HepG2 (cell line): ENCODE measurements at regions not wholly inside any gene's neighbourhood (a gene's known extent, or its start where the extent isn't known, plus 50 kb on each side); places are given as distances from the start of the nearest gene placed in this dataset.

Source experiments
- ATAC-seq: fragments of 200-7000 bp; cut with Tn5 transposase; 3 replicates; pipeline ENCODE4 v1.9.1; 2020; ENCODE audit warnings: mild to moderate bottlenecking, moderate library complexity
- BruUV-seq: library from RNA; stranded (reverse); fragments of 400-500 nt; replicated peaks from 2 replicates; lab custom pipeline; 2021; lab: Mats Ljungman, UMichigan
- CTCF ChIA-PET: fragments of 300-600 bp; formaldehyde crosslinking; extraction: SDS; loops from one replicate; lab custom pipeline; 2021; ENCODE audit warnings: low total read pairs, inconsistent platforms, low intra/inter-chr PET ratio; lab: Yijun Ruan, JAX
- POLR2A ChIA-PET: fragments of 350-600 bp; sonication (Branson Sonifier 250); formaldehyde crosslinking; loops from one replicate; lab custom pipeline; 2020; ENCODE audit warnings: antibody characterized with exemption, inconsistent platforms; lab: Yijun Ruan, JAX
- DNase-seq: peaks from one replicate; pipeline ENCODE4 v3.0.0-alpha.2; 2015; ENCODE audit warnings: low spot score
- FAIRE-seq: peaks from 3 replicates; lab custom pipeline; 2011; peaks lifted over from hg19 to GRCh38; lab: Jason Lieb, UNC
- H2AFZ ChIP-seq: one replicate; pipeline ENCODE4 v1.6.1; 2011; ENCODE audit warnings: low read length, inconsistent platforms
- H3K27ac ChIP-seq: fragments of 300-600 bp; 3 replicates; pipeline ENCODE4 v1.8.0; 2011; ENCODE audit warnings: mixed run types, mild to moderate bottlenecking, mixed read lengths, low read length, inconsistent platforms; ENCODE audit not compliant: insufficient read depth; ENCODE audit errors: extremely low read length
- H3K27me3 ChIP-seq, 2 experiments: fragments of 200-600 bp in 1 of 2; 2 replicates in 1 of 2; 3 replicates in 1 of 2; pipeline versions ENCODE4 v1.6.0 to v1.8.0; 2011; ENCODE audit warnings: low read length in 2 of 2, mild to moderate bottlenecking in 2 of 2, moderate library complexity in 2 of 2, inconsistent platforms in 1 of 2; ENCODE audit not compliant: insufficient read depth in 2 of 2, control insufficient read depth in 1 of 2
- H3K36me3 ChIP-seq, 2 experiments: fragments of 200-600 bp in 1 of 2; replicated peaks in 1 of 2; 2 replicates in 1 of 2; 3 replicates in 1 of 2; pipeline versions ENCODE4 v1.5.1 to v1.8.0; 2011; ENCODE audit warnings: low read length in 2 of 2, inconsistent platforms in 1 of 2; ENCODE audit not compliant: insufficient read depth in 2 of 2, control insufficient read depth in 1 of 2
- H3K4me1 ChIP-seq: 2 replicates; pipeline ENCODE4 v1.5.1; 2012; ENCODE audit warnings: low read length, inconsistent platforms; ENCODE audit not compliant: insufficient read depth
- H3K4me2 ChIP-seq: 2 replicates; pipeline ENCODE4 v1.6.0; 2011; ENCODE audit warnings: low read depth, low read length, inconsistent platforms
- H3K4me3 ChIP-seq, 3 experiments: fragments of 200-600 bp in 1 of 3; sonication (generic), shearing (Covaris generic) in 1 of 3; replicated peaks in 1 of 3; 2 replicates each; pipeline ENCODE4 v1.5.1; 2011 to 2016; ENCODE audit warnings: low read length in 3 of 3, inconsistent platforms in 2 of 3, low read depth in 2 of 3, mild to moderate bottlenecking in 2 of 3, control low read depth in 1 of 3, mixed read lengths in 1 of 3; ENCODE audit not compliant: insufficient read depth in 1 of 3
- H3K79me2 ChIP-seq: one replicate; pipeline ENCODE4 v1.6.1; 2011; ENCODE audit warnings: low read length, inconsistent platforms; ENCODE audit not compliant: insufficient read depth
- H3K9ac ChIP-seq: 2 replicates; pipeline ENCODE4 v1.6.0; 2011; ENCODE audit warnings: mild to moderate bottlenecking, low read depth, low read length, inconsistent platforms; ENCODE audit not compliant: insufficient read depth
- H3K9me3 ChIP-seq: 2 replicates; pipeline ENCODE4 v1.5.1; 2012; ENCODE audit warnings: mild to moderate bottlenecking, low read length
- H4K20me1 ChIP-seq: 2 replicates; pipeline ENCODE4 v1.6.0; 2011; ENCODE audit warnings: inconsistent platforms, mild to moderate bottlenecking, low read length, moderate library complexity; ENCODE audit not compliant: insufficient read depth
- CEBPB ChIP-seq: IDR thresholded peaks from 2 replicates; pipeline ENCODE4 v1.6.1; 2011; ENCODE audit warnings: low read depth, low read length, improper control_type of control experiment, borderline replicate concordance
- KAT8 ChIP-seq: IDR thresholded peaks from 2 replicates; pipeline ENCODE4 v1.6.1; 2016; ENCODE audit warnings: missing genetic modification reagents, missing compliant biosample characterization
- MBNL3 ChIP-seq: fragments of 250-450 bp; sonication (Bioruptor Pico); conservative IDR thresholded peaks from 2 replicates; pipeline ENCODE4 v1.8.0; 2022; ENCODE audit warnings: mild to moderate bottlenecking, inconsistent platforms
- MED13 ChIP-seq: sonication (generic); formaldehyde crosslinking; IDR thresholded peaks from 2 replicates; pipeline ENCODE4 v1.5.0; 2020; ENCODE audit warnings: missing genetic modification reagents
- SMAD9 ChIP-seq: sonication (generic); formaldehyde crosslinking; IDR thresholded peaks from 2 replicates; pipeline ENCODE4 v1.5.1; 2020; ENCODE audit warnings: mild to moderate bottlenecking, missing genetic modification reagents
- TEF ChIP-seq: sonication (generic); formaldehyde crosslinking; IDR thresholded peaks from 2 replicates; pipeline ENCODE4 v1.5.0; 2020; ENCODE audit warnings: missing genetic modification reagents
- TFE3 ChIP-seq: IDR thresholded peaks from 2 replicates; pipeline ENCODE4 v1.6.1; 2016
- THAP8 ChIP-seq: sonication (generic); formaldehyde crosslinking; IDR thresholded peaks from 2 replicates; pipeline ENCODE4 v1.5.1; 2020; ENCODE audit warnings: missing genetic modification reagents, mild to moderate bottlenecking, borderline replicate concordance
- TOE1 ChIP-seq: sonication (generic); formaldehyde crosslinking; IDR thresholded peaks from 2 replicates; pipeline ENCODE4 v1.4.0; 2020; ENCODE audit warnings: mild to moderate bottlenecking, missing genetic modification reagents
- YEATS4 ChIP-seq: sonication (generic); formaldehyde crosslinking; IDR thresholded peaks from 2 replicates; pipeline ENCODE4 v1.4.0; 2020; ENCODE audit warnings: missing genetic modification reagents, borderline replicate concordance
- ZBTB14 ChIP-seq: sonication (generic); formaldehyde crosslinking; IDR thresholded peaks from 2 replicates; pipeline ENCODE4 v1.4.0; 2020; ENCODE audit warnings: missing genetic modification reagents
- ZC3H4 ChIP-seq: sonication (generic); formaldehyde crosslinking; IDR thresholded peaks from 2 replicates; pipeline ENCODE4 v1.4.0; 2020; ENCODE audit warnings: missing genetic modification reagents, borderline replicate concordance
- ZFP62 ChIP-seq: sonication (generic); formaldehyde crosslinking; IDR thresholded peaks from 2 replicates; pipeline ENCODE4 v1.4.0; 2020; ENCODE audit warnings: missing genetic modification reagents
- ZNF253 ChIP-seq: sonication (generic); formaldehyde crosslinking; IDR thresholded peaks from 2 replicates; pipeline ENCODE4 v1.8.0; 2022; ENCODE audit warnings: mild to moderate bottlenecking, missing genetic modification reagents, borderline replicate concordance
- ZNF362 ChIP-seq: sonication (generic); formaldehyde crosslinking; IDR thresholded peaks from 2 replicates; pipeline ENCODE4 v1.4.0; 2020; ENCODE audit warnings: missing genetic modification reagents, mild to moderate bottlenecking, borderline replicate concordance
- ZNF484 ChIP-seq: sonication (generic); formaldehyde crosslinking; IDR thresholded peaks from 2 replicates; pipeline ENCODE4 v1.5.1; 2020; ENCODE audit warnings: mild to moderate bottlenecking, low read depth, missing genetic modification reagents, borderline replicate concordance
- ZNF547 ChIP-seq: sonication (generic); formaldehyde crosslinking; IDR thresholded peaks from 2 replicates; pipeline ENCODE4 v1.5.1; 2020; ENCODE audit warnings: mild to moderate bottlenecking, missing genetic modification reagents
- WGBS: methylation state at CpG from one replicate; pipeline ENCODE4 v1.1.6; 2017; ENCODE audit warnings: low lambda C conversion rate; 5-methylcytosine and 5-hydroxymethylcytosine counted together
- in situ Hi-C: cut with HindIII; loops from 2 replicates; pipeline ENCODE4 v1.10.0; 2017; ENCODE audit warnings: low pct_unique_long_range_greater_than_20kb; ENCODE audit not compliant: extremely low pct_ligation_motif_present
- intact Hi-C: fragments of 100-400 bp; cut with micrococcal nuclease; formaldehyde crosslinking; loops from one replicate; pipeline ENCODE4 v1.10.0; 2022; ENCODE audit not compliant: unreplicated experiment

- Histone ChIP-seq H3K79me2 (no peaks in the 10 kb centered on the region), H3K4me1 (no peaks in the 10 kb centered on the region), H3K4me3 (no peak overlapping the region), H2AFZ (no peak overlapping the region), H3K4me2 (no peak overlapping the region), H3K27ac (no peak overlapping the region), H3K9ac (no peak overlapping the region), H3K27me3 (no peaks in the 10 kb centered on the region), H3K9me3 (no peaks in the 10 kb centered on the region), H4K20me1 (no peaks in the 10 kb centered on the region), H3K36me3 (no peaks in the 10 kb centered on the region)
- DNase-seq (no peak), ATAC-seq (no peak), FAIRE-seq (no peak)
- in situ Hi-C loops (no loop called here), intact Hi-C loops (no loop called here)
- no TSS peak for BruUV-seq
- WGBS = 21% methylated on average over 2 of the region's 2 CpGs
- CTCF ChIA-PET = no interaction called here
- POLR2A ChIA-PET = no interaction called here
- TF ChIP-seq TOE1 (CRISPR knock-in tag) = no peak
- no peak for TF ChIP-seq CEBPB
- TF ChIP-seq ZBTB14 (CRISPR knock-in tag) = no peak
- TF ChIP-seq MBNL3 (CRISPR knock-in tag) = no peak
- no peak for TF ChIP-seq MED13 (CRISPR knock-in tag)
- TF ChIP-seq ZNF362 (CRISPR knock-in tag) = no peak
- TF ChIP-seq ZNF547 (CRISPR knock-in tag) = no peak
- no peak for TF ChIP-seq ZC3H4
- no peak for TF ChIP-seq SMAD9
- no peak for TF ChIP-seq TEF (CRISPR knock-in tag)
- TF ChIP-seq TFE3 (CRISPR knock-in tag) = no peak
- TF ChIP-seq YEATS4 = no peak
- TF ChIP-seq ZFP62 (CRISPR knock-in tag) = no peak
- TF ChIP-seq KAT8 (CRISPR knock-in tag) = no peak
- TF ChIP-seq THAP8 (CRISPR knock-in tag) = no peak
- TF ChIP-seq ZNF253 (CRISPR knock-in tag) = no peak
- TF ChIP-seq ZNF484 (CRISPR knock-in tag) = no peak
These were observed 189.8 kb upstream of the ANK2 start for GRCh38 chr4:112859456-112860184.
